ENCODE measurements at regions not wholly inside any gene's neighbourhood (a gene's known extent, or its start where the extent isn't known, plus 50 kb on each side); places are given as distances from the start of the nearest gene placed in this dataset.

GRCh38 chr5:43941806-43942205 lies 338.8 kb downstream of the NNT start:
- DNase-seq (ENCODE audit: extremely low read depth in 1 of 4, low spot score in 3 of 4) (no peak), FAIRE-seq (no peak), ATAC-seq (no peak)
- no peaks in the 10 kb centered on the region for H3K27me3 ChIP-seq (ENCODE audit: control insufficient read depth in 2 of 2, insufficient read depth in 2 of 2, low read length in 2 of 2)
- CTCF ChIA-PET (ENCODE audit: low intra/inter-chr PET ratio) = no interaction called here
- in situ Hi-C loops (cut with MboI) (no loop called here), intact Hi-C loops (cut with micrococcal nuclease) (no loop called here)
- H3K9me3 ChIP-seq (replicated peaks; ENCODE audit: control insufficient read depth, insufficient read depth, low read depth, low read length) = no peaks in the 10 kb centered on the region
- H3K4me1 ChIP-seq (replicated peaks in 1 of 2; ENCODE audit: control insufficient read depth in 2 of 2, insufficient read depth in 2 of 2, low read length in 2 of 2) = no peaks in the 10 kb centered on the region
- H3K4me3 ChIP-seq = no peak overlapping the region
- H3K9ac ChIP-seq (ENCODE audit: insufficient read depth in 1 of 2, low read depth in 2 of 2, low read length in 2 of 2) = no peak overlapping the region
- H4K20me1 ChIP-seq (replicated peaks; ENCODE audit: control insufficient read depth, insufficient read depth, low read length) = no peaks in the 10 kb centered on the region
- H3K27ac ChIP-seq (ENCODE audit: extremely low read depth, low read depth, low read length) = no peak overlapping the region
- H3K9me1 ChIP-seq (ENCODE audit: control insufficient read depth, insufficient read depth, low read length) = no peaks in the 10 kb centered on the region
- 0% methylated on average over 1 of the region's 1 CpG for WGBS (ENCODE audit: insufficient coverage, low coverage, missing lambda C conversion rate)
- POLR2A ChIA-PET = no interaction called here
- H3K79me2 ChIP-seq (ENCODE audit: control insufficient read depth, insufficient read depth, low read length) = no peaks in the 10 kb centered on the region
- no peak overlapping the region for H3K4me2 ChIP-seq (ENCODE audit: insufficient read depth, low read length)
- H2AFZ ChIP-seq (ENCODE audit: low read depth, low read length) = no peak overlapping the region
- H3K36me3 ChIP-seq (ENCODE audit: control insufficient read depth, insufficient read depth, low read length) = no peaks in the 10 kb centered on the region
- no TSS peak for BruUV-seq (replicated peaks)
- TF ChIP-seq SNIP1 (IDR thresholded peaks at IDR 0.05; ENCODE audit: low read depth) = no peak
- TF ChIP-seq ZNF239 (CRISPR knock-in tag; IDR thresholded peaks at IDR 0.05) = no peak
- TF ChIP-seq ZNF175 (CRISPR knock-in tag; IDR thresholded peaks at IDR 0.05; ENCODE audit: low read depth) = no peak
- TF ChIP-seq GABPA (tag; conservative IDR thresholded peaks at IDR 0.05; ENCODE audit: low read depth) = no peak
- no peak for TF ChIP-seq UBTF (IDR thresholded peaks at IDR 0.05; ENCODE audit: borderline replicate concordance in 1 of 2, low read depth in 2 of 2, low read length in 2 of 2)
- TF ChIP-seq ZFP30 (CRISPR knock-in tag; IDR thresholded peaks at IDR 0.05; ENCODE audit: borderline replicate concordance) = no peak
- no peak for TF ChIP-seq ELK1 (CRISPR knock-in tag; IDR thresholded peaks at IDR 0.05)
